ENCODE measurements at regions not wholly inside any gene's neighbourhood (a gene's known extent, or its start where the extent isn't known, plus 50 kb on each side); places are given as distances from the start of the nearest gene placed in this dataset.

- Histone ChIP-seq H3K36me3 (ENCODE audit: insufficient read depth, low read length) (no peaks in the 10 kb centered on the region), H3K4me3 (ENCODE audit: low read depth in 1 of 2, low read length in 2 of 2) (no peak overlapping the region), H3K27me3 (ENCODE audit: insufficient read depth, low read length, poor library complexity) (no peaks in the 10 kb centered on the region), H3K27ac (ENCODE audit: low read length) (no peak overlapping the region), H3K9ac (ENCODE audit: low read depth, low read length) (no peak overlapping the region), H3K4me1 (ENCODE audit: insufficient read depth, low read length) (no peaks in the 10 kb centered on the region), H3K4me2 (ENCODE audit: insufficient read depth, low read length) (no peak overlapping the region), H4K20me1 (ENCODE audit: insufficient read depth, low read length) (no peaks in the 10 kb centered on the region), H3K9me3 (ENCODE audit: insufficient read depth, low read length, severe bottlenecking) (no peaks in the 10 kb centered on the region), H2AFZ (ENCODE audit: low read depth, low read length) (no peak overlapping the region), H3K79me2 (ENCODE audit: insufficient read depth, low read length) (no peaks in the 10 kb centered on the region)
- DNase-seq (no peak), ATAC-seq (ENCODE audit: insufficient read depth, low read depth) (no peak)
- TF ChIP-seq CTCF (IDR thresholded peaks at IDR 0.05; ENCODE audit: borderline replicate concordance, extremely low read depth, low read length, poor library complexity, severe bottlenecking) (no peak), EZH2 (IDR thresholded peaks at IDR 0.05; ENCODE audit: borderline replicate concordance, low read depth, low read length, severe bottlenecking) (no peak)
Measured at GRCh38 chr6:89028774-89029173, 51.8 kb upstream of the PNRC1 start.

GRCh38 chr6:89027756-89028155, 52.8 kb upstream of the PNRC1 start:
- H2AFZ ChIP-seq (ENCODE audit: low read depth, low read length), result no peak overlapping the region
- H3K9me3 ChIP-seq (ENCODE audit: insufficient read depth, low read length, severe bottlenecking), result no peaks in the 10 kb centered on the region
- H3K27ac ChIP-seq (ENCODE audit: low read length), result no peak overlapping the region
- H3K4me2 ChIP-seq (ENCODE audit: insufficient read depth, low read length), result no peak overlapping the region
- no peak overlapping the region for H3K9ac ChIP-seq (ENCODE audit: low read depth, low read length)
- no peaks in the 10 kb centered on the region for H3K36me3 ChIP-seq (ENCODE audit: insufficient read depth, low read length)
- TF ChIP-seq EZH2 (IDR thresholded peaks at IDR 0.05; ENCODE audit: borderline replicate concordance, low read depth, low read length, severe bottlenecking) (no peak), CTCF (IDR thresholded peaks at IDR 0.05; ENCODE audit: borderline replicate concordance, extremely low read depth, low read length, poor library complexity, severe bottlenecking) (no peak)
- no peaks in the 10 kb centered on the region for H3K79me2 ChIP-seq (ENCODE audit: insufficient read depth, low read length)
- H3K4me3 ChIP-seq (ENCODE audit: low read depth in 1 of 2, low read length in 2 of 2), result no peak overlapping the region
- no peaks in the 10 kb centered on the region for H4K20me1 ChIP-seq (ENCODE audit: insufficient read depth, low read length)
- H3K4me1 ChIP-seq (ENCODE audit: insufficient read depth, low read length), result no peaks in the 10 kb centered on the region
- DNase-seq (no peak), ATAC-seq (ENCODE audit: insufficient read depth, low read depth) (no peak)
- H3K27me3 ChIP-seq (ENCODE audit: insufficient read depth, low read length, poor library complexity), result no peaks in the 10 kb centered on the region

- Histone ChIP-seq H3K36me3 (ENCODE audit: insufficient read depth, low read length) (no peaks in the 10 kb centered on the region), H2AFZ (ENCODE audit: low read depth, low read length) (no peak overlapping the region), H3K9ac (ENCODE audit: low read depth, low read length) (no peak overlapping the region), H3K9me3 (ENCODE audit: insufficient read depth, low read length, severe bottlenecking) (no peaks in the 10 kb centered on the region), H3K4me2 (ENCODE audit: insufficient read depth, low read length) (no peak overlapping the region), H3K4me1 (ENCODE audit: insufficient read depth, low read length) (no peaks in the 10 kb centered on the region), H3K27ac (ENCODE audit: low read length) (no peak overlapping the region), H4K20me1 (ENCODE audit: insufficient read depth, low read length) (no peaks in the 10 kb centered on the region), H3K4me3 (ENCODE audit: low read depth in 1 of 2, low read length in 2 of 2) (no peak overlapping the region), H3K27me3 (ENCODE audit: insufficient read depth, low read length, poor library complexity) (no peaks in the 10 kb centered on the region), H3K79me2 (ENCODE audit: insufficient read depth, low read length) (no peaks in the 10 kb centered on the region)
- TF ChIP-seq CTCF (IDR thresholded peaks at IDR 0.05; ENCODE audit: borderline replicate concordance, extremely low read depth, low read length, poor library complexity, severe bottlenecking) (no peak), EZH2 (IDR thresholded peaks at IDR 0.05; ENCODE audit: borderline replicate concordance, low read depth, low read length, severe bottlenecking) (no peak)
- DNase-seq (no peak), ATAC-seq (ENCODE audit: insufficient read depth, low read depth) (no peak)
Measured at GRCh38 chr6:89026151-89026550, 54.4 kb upstream of the PNRC1 start.

- Histone ChIP-seq H3K4me2 (ENCODE audit: insufficient read depth, low read length) (no peak overlapping the region), H3K36me3 (ENCODE audit: insufficient read depth, low read length) (no peaks in the 10 kb centered on the region), H2AFZ (ENCODE audit: low read depth, low read length) (no peak overlapping the region), H3K9ac (ENCODE audit: low read depth, low read length) (no peak overlapping the region), H3K9me3 (ENCODE audit: insufficient read depth, low read length, severe bottlenecking) (no peaks in the 10 kb centered on the region), H3K4me3 (ENCODE audit: low read depth in 1 of 2, low read length in 2 of 2) (no peak overlapping the region), H4K20me1 (ENCODE audit: insufficient read depth, low read length) (no peaks in the 10 kb centered on the region), H3K79me2 (ENCODE audit: insufficient read depth, low read length) (no peaks in the 10 kb centered on the region), H3K27me3 (ENCODE audit: insufficient read depth, low read length, poor library complexity) (no peaks in the 10 kb centered on the region), H3K4me1 (ENCODE audit: insufficient read depth, low read length) (no peaks in the 10 kb centered on the region), H3K27ac (ENCODE audit: low read length) (no peak overlapping the region)
- DNase-seq (no peak), ATAC-seq (ENCODE audit: insufficient read depth, low read depth) (no peak)
- TF ChIP-seq EZH2 (IDR thresholded peaks at IDR 0.05; ENCODE audit: borderline replicate concordance, low read depth, low read length, severe bottlenecking), result no peak
Measured at GRCh38 chr6:89025633-89026032, 54.9 kb upstream of the PNRC1 start.

All from DND-41 (cell line).